ENCODE measurements at regions not wholly inside any gene's neighbourhood (a gene's known extent, or its start where the extent isn't known, plus 50 kb on each side); places are given as distances from the start of the nearest gene placed in this dataset.

- no peak for DNase-seq (ENCODE audit: low read depth in 2 of 2)
Observed at GRCh38 chr2:120477198-120477597, 131.3 kb downstream of the INHBB start.

- DNase-seq (ENCODE audit: low read depth in 2 of 2) = no peak
Observed at GRCh38 chr2:120477831-120478481, 132.0 kb downstream of the INHBB start.

- DNase-seq (ENCODE audit: low read depth in 2 of 2) = no peak
Observed at GRCh38 chr2:120480346-120480902, 134.5 kb downstream of the INHBB start.

GRCh38 chr2:120480903-120481445, 135.0 kb downstream of the INHBB start:
- DNase-seq (ENCODE audit: low read depth in 2 of 2) = no peak

GRCh38 chr2:120481446-120482194, 135.7 kb downstream of the INHBB start:
- DNase-seq (ENCODE audit: low read depth in 2 of 2) = no peak

- no peak for DNase-seq (ENCODE audit: low read depth in 2 of 2)
Observed at GRCh38 chr2:120482334-120482733, 136.4 kb downstream of the INHBB start.

GRCh38 chr2:120483355-120483754, 137.4 kb downstream of the INHBB start:
- no peak for DNase-seq (ENCODE audit: low read depth in 2 of 2)

GRCh38 chr2:120485096-120485495, 139.2 kb downstream of the INHBB start:
- DNase-seq (ENCODE audit: low read depth in 2 of 2) = no peak

GRCh38 chr2:120486441-120486840, 140.5 kb downstream of the INHBB start:
- no peak for DNase-seq (ENCODE audit: low read depth in 2 of 2)

- DNase-seq (ENCODE audit: low read depth in 2 of 2) = no peak
Observed at GRCh38 chr2:120486946-120487345, 141.0 kb downstream of the INHBB start.

GRCh38 chr2:120488531-120488930, 142.6 kb downstream of the INHBB start:
- DNase-seq (ENCODE audit: low read depth in 2 of 2) = no peak

GRCh38 chr2:120489023-120489422, 143.1 kb downstream of the INHBB start:
- DNase-seq (ENCODE audit: low read depth in 2 of 2) = no peak

- no peak for DNase-seq (ENCODE audit: low read depth in 2 of 2)
Observed at GRCh38 chr2:120490091-120490798, 144.3 kb downstream of the INHBB start.

- DNase-seq (ENCODE audit: low read depth in 2 of 2) = no peak
Observed at GRCh38 chr2:120491111-120491625, 145.2 kb downstream of the INHBB start.

GRCh38 chr2:120493231-120493630, 147.3 kb downstream of the INHBB start:
- no peak for DNase-seq (ENCODE audit: low read depth in 2 of 2)

GRCh38 chr2:120494446-120494845, 148.5 kb downstream of the INHBB start:
- no peak for DNase-seq (ENCODE audit: low read depth in 2 of 2)

- no peak for DNase-seq (ENCODE audit: low read depth in 2 of 2)
Observed at GRCh38 chr2:120495586-120495985, 149.7 kb downstream of the INHBB start.

GRCh38 chr2:120496235-120496634, 150.3 kb downstream of the INHBB start:
- no peak for DNase-seq (ENCODE audit: low read depth in 2 of 2)

GRCh38 chr2:120496759-120497158, 150.8 kb downstream of the INHBB start:
- DNase-seq (ENCODE audit: low read depth in 2 of 2) = no peak

GRCh38 chr2:120497261-120497977, 151.5 kb downstream of the INHBB start:
- DNase-seq (ENCODE audit: low read depth in 2 of 2) = no peak

- DNase-seq (ENCODE audit: low read depth in 2 of 2) = no peak
Observed at GRCh38 chr2:120498121-120498520, 152.2 kb downstream of the INHBB start.

Data from stimulated activated CD4-positive, alpha-beta T cell treated with anti-CD3 and anti-CD28 coated beads, Interleukin-1b, Interleukin-23, amount 100 ng/mL, for 4 hours (primary cell).